ENCODE measurements at regions not wholly inside any gene's neighbourhood (a gene's known extent, or its start where the extent isn't known, plus 50 kb on each side); places are given as distances from the start of the nearest gene placed in this dataset.

GRCh38 chr1:239806897-239807296 lies 284.8 kb upstream of the FMN2 start:
- no peak overlapping the region for H3K4me2 ChIP-seq
- H3K9me3 ChIP-seq (ENCODE audit: low read depth), result no peaks in the 10 kb centered on the region
- H3K4me1 ChIP-seq (ENCODE audit: insufficient read depth), result peaks cover 6% of the 10 kb centered on the region
- no peak for DNase-seq (ENCODE audit: low spot score)
- H4K20me1 ChIP-seq (ENCODE audit: insufficient read depth, poor library complexity, severe bottlenecking), result no peaks in the 10 kb centered on the region
- no peaks in the 10 kb centered on the region for H3K27me3 ChIP-seq
- no peaks in the 10 kb centered on the region for H3K79me2 ChIP-seq
- TF ChIP-seq EZH2 (IDR thresholded peaks at IDR 0.05; ENCODE audit: borderline replicate concordance), result no peak
- no peak for TF ChIP-seq EZH2phosphoT487 (IDR thresholded peaks at IDR 0.05; ENCODE audit: low read depth, severe bottlenecking, unreplicated experiment)
- TF ChIP-seq CTCF (IDR thresholded peaks at IDR 0.05; ENCODE audit: poor library complexity), result no peak
- H3K36me3 ChIP-seq (replicated peaks; ENCODE audit: insufficient read depth, low read depth), result no peaks in the 10 kb centered on the region
- H3K9me2 ChIP-seq (replicated peaks; ENCODE audit: insufficient read depth), result no peaks in the 10 kb centered on the region
- WGBS (ENCODE audit: low lambda C conversion rate, missing lambda C conversion rate), result 96% methylated on average over 2 of the region's 2 CpGs
- H2AFZ ChIP-seq, result no peak overlapping the region
- H3K27ac ChIP-seq, result no peak overlapping the region
- no peak overlapping the region for H3K4me3 ChIP-seq

- Histone ChIP-seq H3K27ac (no peak overlapping the region), H3K4me1 (ENCODE audit: insufficient read depth) (peaks cover 6% of the 10 kb centered on the region), H4K20me1 (ENCODE audit: insufficient read depth, poor library complexity, severe bottlenecking) (no peaks in the 10 kb centered on the region), H2AFZ (no peak overlapping the region), H3K4me2 (no peak overlapping the region), H3K9me3 (ENCODE audit: low read depth) (no peaks in the 10 kb centered on the region), H3K9me2 (replicated peaks; ENCODE audit: insufficient read depth) (no peaks in the 10 kb centered on the region), H3K36me3 (replicated peaks; ENCODE audit: insufficient read depth, low read depth) (no peaks in the 10 kb centered on the region), H3K79me2 (no peaks in the 10 kb centered on the region), H3K4me3 (no peak overlapping the region), H3K27me3 (no peaks in the 10 kb centered on the region)
- no peak for DNase-seq (ENCODE audit: low spot score)
- TF ChIP-seq EZH2 (IDR thresholded peaks at IDR 0.05; ENCODE audit: borderline replicate concordance), result no peak
- TF ChIP-seq CTCF (IDR thresholded peaks at IDR 0.05; ENCODE audit: poor library complexity), result no peak
- no peak for TF ChIP-seq EZH2phosphoT487 (IDR thresholded peaks at IDR 0.05; ENCODE audit: low read depth, severe bottlenecking, unreplicated experiment)
Measured at GRCh38 chr1:239807361-239807760, 284.3 kb upstream of the FMN2 start.

- no peak overlapping the region for H3K4me3 ChIP-seq
- H2AFZ ChIP-seq, result no peak overlapping the region
- no peak overlapping the region for H3K4me2 ChIP-seq
- no peaks in the 10 kb centered on the region for H3K9me2 ChIP-seq (replicated peaks; ENCODE audit: insufficient read depth)
- DNase-seq (ENCODE audit: low spot score), result no peak
- H3K27ac ChIP-seq, result no peak overlapping the region
- no peaks in the 10 kb centered on the region for H3K9me3 ChIP-seq (ENCODE audit: low read depth)
- no peaks in the 10 kb centered on the region for H4K20me1 ChIP-seq (ENCODE audit: insufficient read depth, poor library complexity, severe bottlenecking)
- no peaks in the 10 kb centered on the region for H3K27me3 ChIP-seq
- H3K36me3 ChIP-seq (replicated peaks; ENCODE audit: insufficient read depth, low read depth), result no peaks in the 10 kb centered on the region
- no peaks in the 10 kb centered on the region for H3K4me1 ChIP-seq (ENCODE audit: insufficient read depth)
- no peaks in the 10 kb centered on the region for H3K79me2 ChIP-seq
- TF ChIP-seq CTCF (IDR thresholded peaks at IDR 0.05; ENCODE audit: poor library complexity), result no peak
- TF ChIP-seq EZH2phosphoT487 (IDR thresholded peaks at IDR 0.05; ENCODE audit: low read depth, severe bottlenecking, unreplicated experiment), result no peak
- TF ChIP-seq EZH2 (IDR thresholded peaks at IDR 0.05; ENCODE audit: borderline replicate concordance), result no peak
- WGBS (ENCODE audit: low lambda C conversion rate, missing lambda C conversion rate), result 43% methylated on average over 8 of the region's 8 CpGs
Measured at GRCh38 chr1:239810061-239810481, 281.6 kb upstream of the FMN2 start.

All from hepatocyte (in vitro differentiated cells).